GM18507 (cell line): ENCODE measurements at regions not wholly inside any gene's neighbourhood (a gene's known extent, or its start where the extent isn't known, plus 50 kb on each side); places are given as distances from the start of the nearest gene placed in this dataset.

Experiments used
- DNase-seq: peaks from one replicate; pipeline ENCODE4 v3.0.0; 2011; ENCODE audit warnings: low read depth; ENCODE audit not compliant: insufficient read length; ENCODE audit errors: extremely low spot score
- FAIRE-seq: peaks from 2 replicates; lab custom pipeline; 2011; peaks lifted over from hg19 to GRCh38; lab: Jason Lieb, UNC

DNA sequence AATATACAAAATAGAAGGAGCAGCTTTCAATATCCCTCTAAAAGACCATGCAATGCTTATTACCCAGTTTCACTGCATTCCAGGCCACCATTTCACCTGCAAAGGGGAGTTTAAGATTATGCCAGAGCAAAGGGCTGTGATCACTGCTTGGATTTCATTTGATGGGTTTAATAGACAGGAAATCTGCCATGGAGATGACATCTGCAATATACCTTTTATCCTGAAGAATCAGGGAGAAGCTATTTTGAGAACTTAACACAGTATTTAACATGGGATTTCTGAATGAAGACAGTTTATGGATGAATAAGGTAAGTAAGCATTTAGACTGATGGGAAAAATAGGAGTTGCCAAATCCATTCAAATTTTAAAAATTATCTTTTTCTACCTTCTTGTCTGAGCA is 303.0 kb upstream of the SLC8A1 start:
- FAIRE-seq, result no peak
- DNase-seq, result no peak

- no peak for FAIRE-seq
- DNase-seq, result no peak
These were observed 306.7 kb upstream of the SLC8A1 start for GRCh38 chr2:40758401-40759155.

GRCh38 chr2:40760071-40760666 is 308.3 kb upstream of the SLC8A1 start:
- FAIRE-seq, result no peak
- no peak for DNase-seq

- FAIRE-seq (no peak), DNase-seq (no peak)
These were observed 321.4 kb upstream of the SLC8A1 start for GRCh38 chr2:40773291-40773690.

- DNase-seq (no peak), FAIRE-seq (no peak)
These were observed 331.8 kb upstream of the SLC8A1 start for GRCh38 chr2:40783704-40784103.

DNA sequence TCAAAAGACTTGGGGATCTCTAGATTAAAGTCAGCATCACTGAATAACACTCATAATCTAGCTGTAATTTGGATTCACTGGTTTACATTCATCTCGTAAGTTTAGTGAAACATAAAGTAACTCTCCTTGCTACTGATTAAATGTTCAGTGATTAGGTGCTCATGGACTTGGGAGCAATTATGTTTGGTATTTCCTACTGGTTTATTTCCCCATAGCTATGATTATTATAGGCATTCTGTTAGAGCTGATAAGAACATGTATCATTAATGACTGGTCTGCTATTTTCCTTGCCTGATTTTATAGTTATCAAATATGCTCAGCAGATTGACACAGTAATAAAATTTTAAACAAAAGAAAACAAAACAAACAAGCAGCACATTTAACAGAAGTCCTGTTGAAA is 334.7 kb upstream of the SLC8A1 start:
- no peak for FAIRE-seq
- DNase-seq, result no peak

DNA sequence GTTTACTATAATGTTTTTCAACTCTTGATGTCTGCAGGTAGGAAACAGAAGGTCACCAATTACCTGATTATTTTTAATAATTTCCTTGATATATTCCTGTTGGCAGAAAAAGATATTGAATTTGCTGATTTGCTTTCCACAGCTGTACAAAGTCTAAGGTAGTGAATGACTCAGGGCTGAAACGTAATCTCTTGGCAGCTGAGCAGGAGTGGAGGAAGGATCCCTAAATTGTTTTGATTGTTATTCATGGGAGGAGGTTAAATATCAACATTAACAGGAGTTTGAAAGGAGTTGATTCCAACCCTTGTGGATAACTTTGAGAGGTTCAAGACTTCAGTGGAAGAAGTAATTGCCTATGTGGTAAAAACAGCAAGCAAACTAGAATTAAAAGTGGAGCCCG is 345.2 kb upstream of the SLC8A1 start:
- no peak for FAIRE-seq
- no peak for DNase-seq

- DNase-seq, result no peak
- FAIRE-seq, result no peak
These were observed 352.0 kb upstream of the SLC8A1 start for GRCh38 chr2:40803900-40804299.

GRCh38 chr2:40809156-40809555 is 357.3 kb upstream of the SLC8A1 start:
- no peak for FAIRE-seq
- no peak for DNase-seq

GRCh38 chr2:40814616-40815015 is 362.7 kb upstream of the SLC8A1 start:
- FAIRE-seq (no peak), DNase-seq (no peak)

GRCh38 chr2:40820319-40820718 is 368.4 kb upstream of the SLC8A1 start:
- DNase-seq (no peak), FAIRE-seq (no peak)

GRCh38 chr2:40823478-40823877 is 371.6 kb upstream of the SLC8A1 start:
- FAIRE-seq (no peak), DNase-seq (no peak)

GRCh38 chr2:40824278-40824677 is 372.4 kb upstream of the SLC8A1 start:
- DNase-seq, result no peak
- no peak for FAIRE-seq

DNA sequence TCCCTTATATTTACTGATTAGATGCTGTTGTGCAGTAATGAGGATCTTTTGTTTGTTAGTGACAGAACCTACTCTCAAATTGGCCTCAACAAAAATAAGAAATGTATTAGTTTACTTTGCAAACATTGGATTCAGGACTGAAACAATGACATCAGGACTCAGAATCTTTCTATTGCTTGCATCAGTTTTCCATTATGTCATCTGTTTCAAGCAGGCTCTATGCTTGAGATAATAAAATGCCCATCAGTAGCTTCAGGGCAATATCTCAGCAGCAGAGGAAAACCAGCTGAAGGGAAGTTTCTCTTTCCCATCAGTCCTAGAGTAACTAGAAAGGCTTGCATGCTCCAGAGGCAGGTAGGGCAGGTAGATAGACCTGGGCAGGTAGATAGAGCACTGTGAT is 375.5 kb upstream of the SLC8A1 start:
- no peak for FAIRE-seq
- no peak for DNase-seq

DNA sequence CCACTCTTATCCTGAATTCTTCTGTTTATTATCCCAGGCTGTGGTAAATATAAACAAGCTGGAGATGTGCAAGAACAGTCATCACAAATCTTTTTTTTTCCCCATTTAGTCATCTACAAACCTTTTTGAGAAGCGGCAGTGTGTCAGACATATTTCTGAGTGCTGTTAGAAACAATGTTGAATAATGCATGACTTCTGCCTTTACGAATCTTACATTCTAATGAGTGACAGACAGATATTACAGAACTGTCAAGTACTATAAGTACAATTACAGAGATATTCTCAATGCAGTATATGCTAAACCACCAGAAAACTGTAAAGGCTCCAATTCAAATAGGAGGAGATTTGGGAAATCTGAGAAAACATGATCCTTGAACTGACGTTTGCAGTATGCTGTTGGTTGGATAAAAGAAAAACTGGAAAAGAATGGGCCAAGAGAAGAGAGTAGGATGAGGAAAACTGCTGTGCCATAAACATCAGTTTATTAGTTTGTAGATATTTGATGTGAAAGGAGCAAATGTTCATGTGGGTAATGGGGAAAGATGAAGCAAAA is 379.5 kb upstream of the SLC8A1 start:
- no peak for DNase-seq

DNA sequence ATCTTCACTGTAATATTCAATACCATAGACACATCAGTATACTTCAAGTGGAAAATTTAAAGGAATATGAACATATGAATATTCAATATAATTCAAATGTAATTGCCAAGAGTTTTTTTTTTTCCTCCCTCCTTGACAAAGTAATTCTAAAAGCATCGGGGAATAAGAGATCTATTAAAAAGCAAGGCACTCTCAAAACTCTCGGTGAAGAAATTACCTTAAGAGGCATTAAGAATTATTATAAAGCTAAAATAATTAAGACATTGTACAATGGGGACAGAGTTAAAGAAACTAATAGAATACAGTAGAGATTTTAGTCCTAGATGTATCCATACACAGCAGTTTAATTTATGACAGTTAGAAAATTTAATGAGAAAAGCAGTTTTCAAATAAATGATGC is 390.0 kb upstream of the SLC8A1 start:
- DNase-seq (no peak), FAIRE-seq (no peak)

More for the DNA sequence above, 379.5 kb upstream of the SLC8A1 start:
- no peak for FAIRE-seq

GRCh38 chr2:40844353-40845277 is 392.7 kb upstream of the SLC8A1 start:
- DNase-seq (no peak), FAIRE-seq (no peak)

- DNase-seq, result no peak
- no peak for FAIRE-seq
These were observed 399.8 kb upstream of the SLC8A1 start for GRCh38 chr2:40851661-40852060.

GRCh38 chr2:40859617-40860016 is 407.7 kb upstream of the SLC8A1 start:
- FAIRE-seq, result no peak
- no peak for DNase-seq

- DNase-seq, result no peak
- FAIRE-seq, result no peak
These were observed 415.9 kb upstream of the SLC8A1 start for GRCh38 chr2:40867829-40868228.
